WI38 (cell line): ENCODE measurements at regions not wholly inside any gene's neighbourhood (a gene's known extent, or its start where the extent isn't known, plus 50 kb on each side); places are given as distances from the start of the nearest gene placed in this dataset.

Experiments used
- H3K4me3 ChIP-seq: 2 replicates; pipeline ENCODE4 v1.5.1; 2011; ENCODE audit warnings: low read depth, mild to moderate bottlenecking, control low read depth, low read length
- TF ChIP-seq, protein P1 (sequence below): IDR thresholded peaks from 2 replicates; pipeline ENCODE4 v1.5.1; 2012; ENCODE audit warnings: low read depth, mild to moderate bottlenecking, control low read depth, low read length

DNA sequence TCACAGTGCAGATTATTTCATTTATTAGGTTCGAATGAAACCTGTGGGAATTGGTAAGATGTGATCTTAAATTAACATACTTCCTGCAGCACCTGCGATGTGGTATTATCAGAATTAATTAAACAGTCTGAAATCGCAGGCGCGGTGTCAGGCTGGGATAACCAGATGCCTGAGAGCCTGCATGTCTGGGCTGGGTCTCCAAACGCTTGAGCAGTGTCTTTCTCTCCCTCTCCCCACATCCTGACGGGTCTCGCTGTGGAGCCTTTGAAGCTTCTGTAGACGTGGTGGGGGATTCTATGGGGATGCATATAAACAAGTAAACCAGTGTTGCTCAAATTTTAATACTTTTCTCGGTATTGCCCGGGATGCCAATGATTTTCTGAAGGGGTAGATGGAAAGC lies 366.2 kb upstream of the SPRED2 start:
- TF ChIP-seq, protein P1, sequence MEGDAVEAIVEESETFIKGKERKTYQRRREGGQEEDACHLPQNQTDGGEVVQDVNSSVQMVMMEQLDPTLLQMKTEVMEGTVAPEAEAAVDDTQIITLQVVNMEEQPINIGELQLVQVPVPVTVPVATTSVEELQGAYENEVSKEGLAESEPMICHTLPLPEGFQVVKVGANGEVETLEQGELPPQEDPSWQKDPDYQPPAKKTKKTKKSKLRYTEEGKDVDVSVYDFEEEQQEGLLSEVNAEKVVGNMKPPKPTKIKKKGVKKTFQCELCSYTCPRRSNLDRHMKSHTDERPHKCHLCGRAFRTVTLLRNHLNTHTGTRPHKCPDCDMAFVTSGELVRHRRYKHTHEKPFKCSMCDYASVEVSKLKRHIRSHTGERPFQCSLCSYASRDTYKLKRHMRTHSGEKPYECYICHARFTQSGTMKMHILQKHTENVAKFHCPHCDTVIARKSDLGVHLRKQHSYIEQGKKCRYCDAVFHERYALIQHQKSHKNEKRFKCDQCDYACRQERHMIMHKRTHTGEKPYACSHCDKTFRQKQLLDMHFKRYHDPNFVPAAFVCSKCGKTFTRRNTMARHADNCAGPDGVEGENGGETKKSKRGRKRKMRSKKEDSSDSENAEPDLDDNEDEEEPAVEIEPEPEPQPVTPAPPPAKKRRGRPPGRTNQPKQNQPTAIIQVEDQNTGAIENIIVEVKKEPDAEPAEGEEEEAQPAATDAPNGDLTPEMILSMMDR, result no peak

DNA sequence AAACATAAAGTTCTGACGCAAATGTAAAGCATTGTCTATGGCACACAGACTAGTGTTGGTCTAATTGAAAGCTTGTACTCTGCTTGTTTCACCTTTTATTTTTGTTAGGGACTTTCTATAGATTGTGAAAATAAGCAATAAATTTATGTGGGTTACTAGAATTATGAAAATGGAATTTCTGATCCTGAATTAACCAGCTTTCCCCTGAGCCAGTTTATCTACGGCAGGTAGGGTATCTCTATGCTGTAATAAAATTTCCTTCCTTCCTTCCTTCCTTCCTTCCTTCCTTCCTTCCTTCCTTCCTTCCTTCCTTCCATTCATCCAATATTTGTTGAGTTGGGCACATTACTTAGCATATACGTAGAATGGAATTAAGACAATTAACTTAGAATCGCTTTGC lies 362.6 kb upstream of the SPRED2 start:
- TF ChIP-seq, protein P1, result no peak
- no peak overlapping the region for H3K4me3 ChIP-seq

More for the DNA sequence above, 366.2 kb upstream of the SPRED2 start:
- H3K4me3 ChIP-seq, result no peak overlapping the region

DNA sequence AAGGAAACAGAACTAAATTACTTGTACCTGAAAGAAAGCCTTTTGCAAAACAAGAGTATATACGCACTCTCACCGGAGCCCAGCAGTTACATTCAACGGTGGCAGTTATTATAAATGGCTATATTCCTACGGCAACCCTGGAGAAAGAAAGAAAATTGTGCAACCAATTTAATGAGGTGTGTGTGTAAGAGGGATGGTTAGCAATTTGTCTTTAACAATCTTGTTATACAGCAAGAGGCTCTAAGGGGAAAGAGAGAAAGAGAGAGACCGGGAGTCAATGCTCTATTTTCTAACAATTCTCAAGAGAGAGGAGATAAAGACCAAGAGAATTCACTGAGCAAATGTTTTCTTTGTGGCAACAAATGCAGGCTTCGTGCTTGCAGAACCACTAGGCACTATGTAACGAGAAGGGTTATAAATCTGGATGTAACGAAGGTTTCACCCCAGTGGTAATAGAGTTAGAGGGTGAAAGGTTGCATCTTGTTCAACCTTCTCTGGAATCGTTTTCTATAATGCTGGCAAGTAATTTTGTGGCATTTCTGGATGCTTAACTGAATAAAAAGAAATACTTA lies 359.1 kb upstream of the SPRED2 start:
- TF ChIP-seq, protein P1, result no peak
- H3K4me3 ChIP-seq, result no peak overlapping the region

DNA sequence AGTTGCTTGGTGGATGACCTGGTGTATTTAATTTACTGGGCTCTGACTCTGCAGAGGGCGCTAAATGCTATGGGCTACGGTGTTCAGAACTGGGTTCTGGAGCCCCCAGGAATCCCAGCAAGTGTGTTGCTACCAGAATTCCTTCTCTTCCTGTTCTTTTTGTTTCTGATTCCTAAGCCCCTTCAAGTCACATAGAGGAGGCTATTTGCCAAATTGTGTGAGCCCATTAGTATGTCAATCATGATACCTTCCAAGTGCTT lies 358.2 kb upstream of the SPRED2 start:
- TF ChIP-seq, protein P1, result no peak

DNA sequence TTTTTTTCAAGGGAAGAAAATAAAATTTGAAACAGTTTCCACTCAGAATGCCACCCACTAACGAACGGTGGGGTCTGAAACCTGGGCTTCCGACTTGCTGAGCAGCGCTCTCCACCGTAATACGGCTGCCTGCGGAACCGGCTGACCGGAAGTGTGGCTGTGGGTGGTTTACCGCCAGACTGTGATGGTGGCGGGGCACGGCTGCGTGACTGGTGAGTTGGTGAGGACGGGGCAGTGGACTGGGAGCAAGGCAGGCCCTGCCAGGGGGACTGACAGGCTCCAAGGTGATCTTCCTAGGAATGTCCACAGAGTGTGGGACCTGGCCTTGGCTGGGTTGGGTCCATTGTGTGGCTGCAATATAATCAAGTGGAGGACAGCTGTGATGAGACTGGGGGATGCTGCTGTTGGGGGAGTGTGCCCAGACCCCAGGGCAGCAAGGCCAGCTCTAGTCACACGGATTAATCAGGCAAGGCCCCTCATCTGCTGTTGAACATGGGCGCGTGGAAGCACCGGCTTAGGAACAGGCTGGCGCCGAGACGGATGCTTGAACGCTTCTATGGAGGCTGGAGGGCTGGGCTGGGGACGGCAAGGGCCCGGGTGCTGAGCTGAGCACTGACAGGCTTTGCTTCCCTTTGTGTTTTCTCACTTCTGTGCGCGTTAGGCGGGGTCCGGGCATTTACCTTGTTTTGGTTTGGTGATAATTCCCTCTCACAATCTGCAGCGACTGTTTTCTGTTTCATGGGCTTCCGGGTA lies 357.7 kb upstream of the SPRED2 start:
- TF ChIP-seq, protein P1, result no peak

More for the DNA sequence above, 358.2 kb upstream of the SPRED2 start:
- no peak overlapping the region for H3K4me3 ChIP-seq

DNA sequence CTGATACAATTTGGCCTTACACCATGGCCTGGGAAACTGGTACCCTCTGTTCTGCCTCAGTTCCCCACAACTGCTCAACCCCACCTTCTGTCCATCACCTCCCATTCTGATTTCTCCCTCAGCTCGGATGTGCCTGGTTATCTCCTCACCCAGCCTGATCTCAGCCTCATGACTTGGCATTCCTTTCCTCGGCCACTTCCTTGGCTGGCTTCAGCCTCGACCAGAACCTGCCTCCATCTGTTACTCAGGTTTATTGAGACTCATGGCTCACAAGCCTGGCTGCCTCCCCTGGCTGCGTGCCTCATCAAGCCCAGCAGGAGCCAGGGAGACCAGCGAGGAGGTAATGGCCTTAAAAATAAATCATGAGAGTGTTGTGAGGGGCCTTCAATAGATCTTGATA lies 356.2 kb upstream of the SPRED2 start:
- TF ChIP-seq, protein P1, result no peak
- no peak overlapping the region for H3K4me3 ChIP-seq

More for the DNA sequence above, 357.7 kb upstream of the SPRED2 start:
- H3K4me3 ChIP-seq, result no peak overlapping the region

DNA sequence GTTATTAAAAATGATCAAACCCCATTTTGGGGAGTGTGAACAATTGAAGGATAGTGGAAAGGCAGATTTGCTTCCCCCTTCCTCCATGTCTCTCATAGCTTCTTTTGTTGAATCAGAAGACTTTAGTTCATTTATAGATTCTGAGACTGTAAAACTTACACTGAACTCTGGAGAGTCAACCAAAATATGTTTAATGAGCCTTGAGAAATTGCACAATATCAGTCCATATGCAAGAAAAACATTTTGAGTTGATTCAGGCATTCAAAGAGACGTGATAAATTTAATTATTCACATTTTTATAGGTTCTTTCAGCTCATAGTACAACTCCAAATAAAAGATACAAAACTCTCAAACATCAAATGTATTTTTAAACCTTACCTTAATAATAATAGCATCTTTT lies 354.4 kb upstream of the SPRED2 start:
- TF ChIP-seq, protein P1, result no peak
- no peak overlapping the region for H3K4me3 ChIP-seq
